8988T (cell line): ENCODE measurements at regions not wholly inside any gene's neighbourhood (a gene's known extent, or its start where the extent isn't known, plus 50 kb on each side); places are given as distances from the start of the nearest gene placed in this dataset.
"Not testable (repeated sequence)": the region's sequence is repeated elsewhere in the genome, so short reads cannot be mapped to it uniquely, and the experiment has no call there.

Experiments
- DNase-seq: peaks from one replicate; pipeline ENCODE4 v3.0.0; 2011

- DNase-seq: no peak
Observed at GRCh38 chr13:80070024-80070703, 270.8 kb downstream of the SPRY2 start.

GRCh38 chr13:80069374-80069773 lies 271.6 kb downstream of the SPRY2 start:
- no peak for DNase-seq

- no peak for DNase-seq
Observed at GRCh38 chr13:80065996-80066395, 274.9 kb downstream of the SPRY2 start.

- not testable (repeated sequence) for DNase-seq
Observed at GRCh38 chr13:80062416-80062815, 278.5 kb downstream of the SPRY2 start.

GRCh38 chr13:80059789-80060188 lies 281.1 kb downstream of the SPRY2 start:
- DNase-seq: no peak

GRCh38 chr13:80058626-80059025 lies 282.3 kb downstream of the SPRY2 start:
- no peak for DNase-seq

- no peak for DNase-seq
Observed at GRCh38 chr13:80055847-80056246, 285.1 kb downstream of the SPRY2 start.

GRCh38 chr13:80054806-80055205 lies 286.1 kb downstream of the SPRY2 start:
- DNase-seq: no peak

- no peak for DNase-seq
Observed at GRCh38 chr13:80052286-80052685, 288.6 kb downstream of the SPRY2 start.

- DNase-seq: no peak
Observed at GRCh38 chr13:80050252-80050651, 290.7 kb downstream of the SPRY2 start.

GRCh38 chr13:80048802-80049201 lies 292.1 kb downstream of the SPRY2 start:
- DNase-seq: no peak

- no peak for DNase-seq
Observed at GRCh38 chr13:80048030-80048429, 292.9 kb downstream of the SPRY2 start.

- DNase-seq: no peak
Observed at GRCh38 chr13:80047406-80047805, 293.5 kb downstream of the SPRY2 start.

- DNase-seq: no peak
Observed at GRCh38 chr13:80040981-80041317, 300.0 kb downstream of the SPRY2 start.

GRCh38 chr13:80040196-80040980 lies 300.5 kb downstream of the SPRY2 start:
- DNase-seq: no peak

- no peak for DNase-seq
Observed at GRCh38 chr13:80039000-80039399, 301.9 kb downstream of the SPRY2 start.

GRCh38 chr13:80038371-80038770 lies 302.6 kb downstream of the SPRY2 start:
- DNase-seq: no peak

- DNase-seq: no peak
Observed at GRCh38 chr13:80037505-80037888, 303.4 kb downstream of the SPRY2 start.

- DNase-seq: no peak
Observed at GRCh38 chr13:80036845-80037504, 304.0 kb downstream of the SPRY2 start.

GRCh38 chr13:80035096-80035495 lies 305.8 kb downstream of the SPRY2 start:
- no peak for DNase-seq

GRCh38 chr13:80033951-80034350 lies 307.0 kb downstream of the SPRY2 start:
- DNase-seq: no peak

GRCh38 chr13:80033286-80033685 lies 307.6 kb downstream of the SPRY2 start:
- no peak for DNase-seq

GRCh38 chr13:80030491-80030890 lies 310.4 kb downstream of the SPRY2 start:
- no peak for DNase-seq

- DNase-seq: no peak
Observed at GRCh38 chr13:80029170-80029569, 311.8 kb downstream of the SPRY2 start.
